HG03196 (cell line): ENCODE measurements at regions not wholly inside any gene's neighbourhood (a gene's known extent, or its start where the extent isn't known, plus 50 kb on each side); places are given as distances from the start of the nearest gene placed in this dataset.
"Not testable (repeated sequence)": the region's sequence is repeated elsewhere in the genome, so short reads cannot be mapped to it uniquely, and the experiment has no call there.

Source experiments
- ATAC-seq: cut with Tn5 transposase; IDR thresholded peaks from one replicate; pipeline ENCODE4 v1.9.1; 2021; ENCODE audit not compliant: unreplicated experiment

DNA sequence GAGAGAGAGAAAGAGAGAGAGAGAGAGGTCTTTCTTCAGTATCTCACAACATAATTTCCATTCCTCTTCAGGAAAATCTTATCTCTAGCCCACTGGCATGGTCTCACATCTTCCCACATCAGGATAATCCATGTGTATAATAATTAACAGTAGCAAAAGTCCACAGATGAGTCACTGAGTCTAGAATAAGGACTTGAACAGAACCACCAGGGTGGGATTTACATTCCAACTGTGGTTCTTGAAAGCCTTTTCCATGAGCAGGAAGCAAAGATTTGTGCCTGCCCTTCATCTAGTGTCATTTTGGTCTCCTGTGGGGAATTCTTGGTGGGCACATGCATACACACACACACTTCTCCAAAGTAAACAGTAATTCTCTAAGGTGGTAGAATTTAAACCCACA lies 107.1 kb upstream of the TCF4 start:
- no peak for ATAC-seq

DNA sequence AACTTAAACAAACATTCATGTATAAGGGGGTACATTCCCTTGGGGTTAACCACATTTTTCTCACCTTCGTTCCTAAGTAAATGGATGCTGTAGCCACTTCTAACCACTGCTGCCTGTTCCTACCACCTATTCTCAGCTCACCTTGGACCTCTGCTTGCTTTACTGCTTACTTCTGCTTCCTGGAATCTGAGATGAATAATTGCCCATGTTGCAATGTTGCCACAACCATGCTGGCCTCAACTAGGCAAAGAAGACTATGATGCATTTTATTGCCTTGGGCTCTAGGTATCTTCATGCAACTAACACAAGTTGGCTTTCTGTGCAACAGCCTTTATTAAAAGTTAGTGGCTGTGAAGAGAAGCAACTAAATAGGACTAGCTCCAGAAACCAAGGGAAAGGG lies 106.3 kb upstream of the TCF4 start:
- ATAC-seq, result no peak

DNA sequence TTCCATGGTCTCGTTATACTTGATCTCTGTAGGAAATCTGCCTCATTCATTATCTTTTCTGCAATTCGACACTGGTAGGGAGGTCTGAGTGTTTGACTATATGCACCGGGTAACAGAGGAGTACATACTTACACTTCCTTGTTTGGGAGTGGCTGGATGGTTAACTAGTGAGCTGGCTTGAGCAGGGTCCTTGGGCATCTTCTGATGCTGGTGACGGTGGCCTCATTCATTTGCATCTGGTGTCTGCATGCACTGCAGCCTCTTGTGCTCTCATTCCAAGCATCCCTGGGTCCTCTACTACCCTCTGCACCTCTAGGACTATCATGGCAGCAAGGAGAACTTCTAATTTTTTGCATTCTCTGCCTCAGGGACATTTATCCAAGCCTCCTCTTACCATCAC lies 100.0 kb upstream of the TCF4 start:
- ATAC-seq, result no peak

DNA sequence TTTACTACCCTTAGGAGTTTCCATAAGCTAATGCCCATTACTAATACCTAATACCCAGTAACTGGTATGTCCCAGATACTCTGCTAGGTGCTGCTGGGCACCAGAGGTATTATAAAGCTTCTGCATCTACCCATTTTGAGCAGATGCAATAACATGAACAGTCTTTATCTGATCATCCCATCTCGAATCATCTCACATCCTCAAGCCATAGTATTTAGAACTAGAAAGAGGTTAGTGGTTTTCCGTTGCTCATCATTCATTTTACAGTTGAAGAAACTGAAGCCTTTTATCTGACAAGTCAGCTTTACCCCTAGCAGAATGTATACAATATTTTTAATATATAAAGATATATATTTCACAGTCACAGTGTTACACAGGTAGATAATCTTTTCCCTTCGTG lies 99.1 kb upstream of the TCF4 start:
- no peak for ATAC-seq

DNA sequence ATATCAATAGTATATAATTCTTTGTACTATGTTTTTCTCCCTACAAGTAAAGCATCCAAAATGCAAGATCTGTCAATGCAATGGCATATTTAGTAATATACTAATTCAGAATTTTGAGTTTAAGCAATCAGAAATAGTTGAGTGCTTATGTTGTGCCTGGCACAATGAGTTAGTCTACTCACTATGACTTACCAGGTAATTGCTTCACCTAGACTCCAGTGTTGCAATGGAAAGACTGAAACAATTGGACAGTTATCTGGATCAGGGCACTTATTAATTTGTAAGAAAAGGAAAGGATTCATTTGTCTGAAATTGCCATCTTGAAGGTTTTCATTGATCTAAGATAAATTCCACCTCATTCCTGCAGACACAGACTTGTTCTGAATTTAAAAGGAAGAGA lies 97.6 kb upstream of the TCF4 start:
- no peak for ATAC-seq

DNA sequence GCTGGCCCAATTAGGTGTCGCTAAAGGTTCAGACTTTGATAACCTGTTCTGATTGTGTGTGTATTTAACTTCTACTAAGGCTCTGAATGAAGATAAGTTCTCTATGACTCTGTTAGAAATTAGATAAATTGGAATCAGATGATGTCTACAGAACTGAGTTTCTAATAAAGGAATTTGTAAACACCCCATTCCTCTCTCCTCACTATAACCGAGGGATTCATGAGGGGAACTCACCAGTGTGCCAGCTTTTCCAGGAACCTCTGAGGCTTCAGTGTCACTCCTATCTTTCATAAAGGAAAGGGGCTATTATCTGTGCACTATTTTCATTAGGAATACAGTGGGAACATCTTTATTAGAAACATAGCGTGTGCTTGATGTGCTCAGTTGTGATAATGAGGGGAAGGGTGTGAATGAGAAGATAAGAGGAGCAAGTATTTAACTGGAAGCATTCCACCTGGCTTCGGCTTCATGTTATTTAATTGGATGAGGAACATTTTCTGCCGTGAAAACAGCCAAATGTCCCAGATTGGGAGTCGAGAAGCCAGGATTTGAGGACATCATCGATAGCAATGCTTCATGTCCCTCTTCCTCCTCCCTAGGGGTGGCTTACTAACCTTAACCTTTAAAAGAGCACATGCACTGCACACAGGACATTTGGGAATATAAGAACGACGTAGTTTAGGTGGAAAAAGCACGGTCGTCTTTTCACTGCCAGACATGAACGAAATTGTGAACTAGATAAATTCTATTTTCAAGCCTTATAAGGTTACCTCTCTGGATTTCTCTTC lies 84.8 kb upstream of the TCF4 start:
- no peak for ATAC-seq

DNA sequence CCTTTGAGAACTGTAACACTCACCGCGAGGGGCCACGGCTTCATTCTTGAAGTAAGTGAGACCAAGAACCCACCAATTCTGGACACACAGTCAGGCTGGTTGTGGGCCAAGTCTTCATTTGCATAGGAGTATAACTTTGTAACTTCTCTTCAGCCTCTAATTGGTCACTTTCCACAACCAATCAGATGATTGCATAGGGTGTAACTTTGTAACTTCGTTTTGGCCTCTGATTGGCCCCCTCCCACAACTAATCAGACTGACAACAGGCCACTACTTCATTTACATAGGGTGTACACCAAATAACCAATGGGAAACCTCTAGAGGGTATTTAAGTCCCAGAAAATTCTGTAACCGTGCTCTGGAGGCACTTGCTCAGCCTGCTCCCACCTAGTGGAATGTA lies 77.5 kb upstream of the TCF4 start:
- ATAC-seq, result no peak

DNA sequence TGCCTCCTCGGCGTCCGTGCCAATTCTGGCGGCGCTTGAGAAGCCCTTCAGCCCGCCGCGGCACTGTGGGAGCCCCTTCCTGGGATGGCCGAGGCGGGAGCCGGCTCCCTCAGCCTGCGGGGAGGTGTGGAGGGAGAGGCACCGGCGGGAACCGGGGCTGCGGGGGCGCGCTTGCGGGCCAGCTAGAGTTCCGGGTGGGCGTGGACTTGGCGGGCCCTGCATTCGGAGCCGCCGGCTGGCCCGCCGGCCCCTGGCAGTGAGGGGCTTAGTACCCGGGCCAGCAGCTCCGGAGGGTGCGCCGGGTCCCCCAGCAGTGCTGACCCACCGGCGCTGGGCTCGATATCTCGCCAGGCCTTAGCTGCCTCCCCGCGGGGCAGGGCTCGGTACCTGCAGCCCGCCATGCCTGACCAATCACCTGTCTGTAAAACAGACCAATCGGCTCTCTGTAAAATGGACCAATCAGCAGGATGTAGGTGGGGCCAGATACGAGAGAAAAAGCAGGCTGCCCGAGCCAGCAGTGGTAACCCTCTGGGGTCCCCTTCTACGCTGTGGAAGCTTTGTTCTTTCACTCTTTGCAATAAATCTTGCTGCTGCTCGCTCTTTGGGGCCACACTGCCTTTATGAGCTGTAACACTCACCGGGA lies 76.9 kb upstream of the TCF4 start:
- not testable (repeated sequence) for ATAC-seq

DNA sequence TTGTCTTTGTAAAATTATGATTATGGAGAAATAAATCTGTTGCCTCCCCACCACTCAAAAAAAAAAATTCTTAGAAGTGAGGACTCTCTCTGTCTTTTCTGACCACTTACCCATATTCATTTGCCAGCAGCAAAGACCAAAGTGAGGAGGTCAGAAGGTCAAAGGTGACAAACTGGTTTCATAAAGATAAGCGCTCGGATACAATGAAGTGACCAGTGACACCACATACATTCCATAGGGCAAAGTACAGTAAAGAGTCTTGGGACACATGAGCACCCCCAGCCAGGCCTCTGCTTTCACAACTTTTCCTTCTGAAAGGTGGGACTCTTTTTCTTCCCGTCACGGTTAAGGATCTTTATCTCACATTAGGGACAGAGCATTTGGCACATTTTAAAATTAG lies 75.9 kb upstream of the TCF4 start:
- no peak for ATAC-seq

DNA sequence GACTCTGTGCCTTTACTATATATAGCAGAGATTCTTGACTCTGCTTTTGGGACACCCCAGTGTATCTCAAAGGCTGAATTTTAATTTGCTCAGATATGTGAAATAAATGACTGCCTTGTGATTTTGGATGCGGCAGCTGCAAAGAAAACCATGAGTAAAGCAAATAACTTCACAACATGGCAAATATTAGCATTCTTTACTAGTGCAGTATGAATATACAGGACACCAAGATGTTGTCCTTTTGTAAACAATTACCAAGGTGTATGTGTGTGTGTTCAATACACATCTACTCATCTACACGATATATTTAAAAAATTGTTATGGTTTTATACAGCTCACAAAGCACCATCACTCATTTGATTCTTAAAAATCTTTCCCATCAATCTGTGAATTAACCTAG lies 70.6 kb upstream of the TCF4 start:
- ATAC-seq, result no peak

DNA sequence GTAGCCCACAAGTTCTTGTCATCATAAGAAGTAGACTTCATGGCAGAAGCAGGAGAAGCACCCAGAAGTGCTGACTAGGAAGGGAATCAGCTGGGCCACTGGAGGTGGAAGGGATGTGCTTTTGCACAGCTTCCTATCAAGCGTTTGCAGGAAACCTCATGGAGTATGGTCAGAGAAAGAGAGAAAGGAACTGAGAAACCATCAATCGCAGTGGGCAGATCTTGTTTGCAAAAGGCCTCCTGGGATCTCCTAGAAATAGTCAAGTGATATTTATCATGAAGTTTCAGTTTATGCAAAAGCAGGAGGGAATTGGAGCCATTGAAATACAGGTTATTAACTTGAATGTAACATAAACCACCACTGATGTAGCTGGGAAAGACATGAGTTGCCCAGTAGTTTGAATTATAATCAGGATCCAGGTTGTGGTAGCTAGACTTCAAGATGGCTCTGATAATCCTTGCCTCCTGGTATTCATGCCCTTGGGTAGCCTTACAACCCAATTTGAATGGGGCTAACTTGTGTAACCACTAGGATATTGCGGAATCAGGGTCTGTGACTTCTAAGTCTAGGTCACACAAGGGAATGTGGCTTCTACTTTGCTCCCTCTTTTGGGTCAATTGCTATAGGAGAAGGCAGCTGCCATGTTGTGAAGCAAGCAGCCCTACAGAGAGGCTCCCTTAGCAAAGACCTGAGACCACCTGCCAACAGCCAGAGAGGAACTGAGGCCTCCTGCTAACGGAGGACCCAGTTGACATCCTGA lies 69.8 kb upstream of the TCF4 start:
- ATAC-seq, result no peak

DNA sequence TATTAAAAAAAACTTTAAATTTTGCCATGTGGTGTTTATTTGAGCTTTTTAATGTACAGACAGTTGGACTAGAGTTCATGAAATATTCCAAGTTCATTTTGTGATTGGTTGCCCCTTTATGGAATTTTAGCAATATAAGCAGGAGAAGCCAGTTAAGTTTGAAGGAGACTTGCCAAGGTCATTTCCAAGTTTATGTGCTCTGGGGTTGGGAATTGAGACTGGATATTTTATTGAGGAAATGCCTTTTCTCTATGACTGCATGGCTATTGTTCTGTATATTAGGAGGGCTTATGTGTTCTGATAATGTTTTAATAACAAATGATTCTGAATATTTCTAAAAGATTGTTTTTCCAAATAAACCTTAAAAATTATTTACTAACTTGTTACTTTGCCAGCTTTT lies 67.0 kb upstream of the TCF4 start:
- no peak for ATAC-seq

DNA sequence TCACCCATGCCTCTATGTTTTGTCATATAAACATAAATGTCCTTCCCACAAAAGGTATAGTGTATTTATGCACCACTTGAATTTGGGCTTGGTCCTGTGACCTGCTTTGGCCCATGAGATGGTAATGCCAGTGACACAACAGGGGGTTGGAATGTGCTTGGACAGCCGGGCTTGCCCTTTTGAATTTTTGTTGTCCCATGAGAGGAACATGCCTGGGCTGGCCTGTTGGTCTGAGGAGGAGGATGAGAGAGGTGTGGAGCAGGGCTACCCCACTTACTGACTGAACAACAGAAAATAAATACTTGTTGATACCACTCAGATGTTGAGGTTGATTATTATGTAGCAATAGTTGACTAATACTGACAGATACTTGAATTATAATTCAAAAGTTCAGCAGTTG lies 63.2 kb upstream of the TCF4 start:
- ATAC-seq, result no peak

DNA sequence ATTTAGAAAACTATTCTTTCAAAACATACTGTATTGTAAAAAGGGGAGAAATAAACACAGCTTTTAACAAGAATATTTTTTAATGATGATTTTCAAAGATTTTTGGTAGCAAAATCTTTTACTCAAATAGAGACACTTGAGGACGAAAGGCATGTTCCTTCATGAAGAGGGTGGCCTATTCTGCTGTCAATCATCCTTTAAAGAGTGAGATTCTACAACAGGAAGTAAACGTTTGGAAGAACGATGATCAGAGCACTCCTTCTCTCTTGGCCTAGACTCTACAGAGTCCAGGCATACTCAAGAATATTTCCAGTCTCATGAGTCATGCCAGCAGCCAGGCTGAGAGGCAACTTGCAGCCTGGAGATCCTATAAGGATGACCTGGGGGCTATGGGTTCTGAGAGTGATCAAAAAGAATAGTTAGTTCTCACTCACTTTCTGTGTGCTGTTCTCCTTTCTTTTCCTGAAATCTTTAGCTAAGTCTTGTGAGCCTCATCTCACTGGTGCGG lies 62.4 kb upstream of the TCF4 start:
- ATAC-seq, result no peak

DNA sequence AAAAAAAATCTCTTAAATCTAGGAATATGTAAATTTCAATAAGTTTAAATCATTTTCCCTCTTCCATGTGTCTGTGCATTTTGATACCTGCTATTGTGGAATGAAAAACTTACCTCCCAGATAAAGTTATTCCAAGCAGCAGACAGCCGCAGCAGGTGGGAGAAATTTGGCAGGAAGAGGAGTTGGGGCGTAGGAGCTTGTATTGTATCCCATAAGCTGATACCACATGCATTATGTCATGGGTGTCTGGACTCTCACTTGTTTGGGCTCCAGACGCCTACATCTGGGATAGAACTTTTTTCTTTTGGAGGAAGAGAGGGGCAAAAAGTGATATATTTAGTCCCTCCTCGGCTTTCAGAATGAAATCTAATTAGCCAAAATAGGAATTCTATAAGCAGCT lies 59.3 kb upstream of the TCF4 start:
- no peak for ATAC-seq

DNA sequence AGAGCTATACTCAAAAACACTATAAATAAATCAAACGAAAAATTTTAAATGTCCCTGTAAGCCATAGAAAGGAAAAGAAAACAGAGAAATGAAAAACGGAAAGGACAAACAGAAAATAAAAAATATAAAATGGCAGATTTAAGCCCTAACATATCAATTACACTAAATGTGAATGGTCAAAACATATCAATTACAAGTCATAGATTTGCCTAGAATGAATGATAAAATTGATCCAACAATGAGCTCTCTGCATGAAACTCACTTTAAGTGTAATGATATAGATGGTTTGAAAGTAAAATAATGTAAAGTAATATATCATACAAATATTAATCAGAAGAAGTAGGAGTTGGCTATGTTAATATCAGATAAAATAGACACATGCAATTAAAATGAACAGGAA lies 54.2 kb upstream of the TCF4 start:
- no peak for ATAC-seq

DNA sequence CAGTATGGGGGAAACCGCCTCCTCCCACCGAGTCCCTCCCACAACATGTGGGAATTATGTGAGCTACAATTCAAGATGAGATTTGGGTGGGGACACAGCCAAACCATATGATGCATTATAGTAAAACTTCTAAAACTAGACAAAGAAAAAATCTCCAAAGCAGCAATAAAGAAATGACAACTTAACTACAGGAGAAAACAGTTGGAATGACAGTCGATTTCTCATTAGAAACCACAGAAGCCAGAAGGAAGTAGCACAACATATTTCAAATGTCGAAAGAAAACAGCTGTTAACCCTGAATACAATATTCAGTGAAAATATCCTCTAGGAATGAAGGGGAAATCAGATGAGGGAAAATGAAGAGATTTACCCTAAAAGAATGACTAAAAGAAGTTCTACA lies 53.5 kb upstream of the TCF4 start:
- no peak for ATAC-seq
